ENCODE measurements at regions not wholly inside any gene's neighbourhood (a gene's known extent, or its start where the extent isn't known, plus 50 kb on each side); places are given as distances from the start of the nearest gene placed in this dataset.

- TF ChIP-seq CTCF (conservative IDR thresholded peaks at IDR 0.05; ENCODE audit: low read depth, low read length), result no peak
- TF ChIP-seq EZH2phosphoT487 (IDR thresholded peaks at IDR 0.05; ENCODE audit: borderline replicate concordance, low read length), result no peak
- TF ChIP-seq EZH2 (IDR thresholded peaks at IDR 0.05; ENCODE audit: low read length, unreplicated experiment), result no peak
Observed at GRCh38 chr12:38515912-38516311, 199.3 kb downstream of the ALG10B start.
